GM21447 (cell line): ENCODE measurements at regions not wholly inside any gene's neighbourhood (a gene's known extent, or its start where the extent isn't known, plus 50 kb on each side); places are given as distances from the start of the nearest gene placed in this dataset.

Experiments used
- ATAC-seq: cut with Tn5 transposase; IDR thresholded peaks from one replicate; pipeline ENCODE4 v1.9.1; 2021; ENCODE audit not compliant: unreplicated experiment

- ATAC-seq: no peak
Observed at GRCh38 chr5:171578829-171579491, 159.5 kb downstream of the FGF18 start.

- ATAC-seq: no peak
Observed at GRCh38 chr5:171579976-171580411, 160.5 kb downstream of the FGF18 start.

- no peak for ATAC-seq
Observed at GRCh38 chr5:171580502-171581265, 161.2 kb downstream of the FGF18 start.

- ATAC-seq: no peak
Observed at GRCh38 chr5:171581781-171582180, 162.3 kb downstream of the FGF18 start.

- no peak for ATAC-seq
Observed at GRCh38 chr5:171582849-171583248, 163.4 kb downstream of the FGF18 start.

- ATAC-seq: no peak
Observed at GRCh38 chr5:171585981-171586380, 166.5 kb downstream of the FGF18 start.

- ATAC-seq: no peak
Observed at GRCh38 chr5:171586436-171586835, 167.0 kb downstream of the FGF18 start.

GRCh38 chr5:171588046-171588445 lies 168.6 kb downstream of the FGF18 start:
- no peak for ATAC-seq

GRCh38 chr5:171588790-171589189 lies 169.3 kb downstream of the FGF18 start:
- ATAC-seq: no peak

GRCh38 chr5:171589461-171589860 lies 170.0 kb downstream of the FGF18 start:
- no peak for ATAC-seq

- no peak for ATAC-seq
Observed at GRCh38 chr5:171592076-171592475, 172.6 kb downstream of the FGF18 start.

GRCh38 chr5:171592736-171593135 lies 173.3 kb downstream of the FGF18 start:
- no peak for ATAC-seq

GRCh38 chr5:171593401-171593800 lies 174.0 kb downstream of the FGF18 start:
- ATAC-seq: no peak

GRCh38 chr5:171593976-171594375 lies 174.5 kb downstream of the FGF18 start:
- ATAC-seq: no peak

- no peak for ATAC-seq
Observed at GRCh38 chr5:171595401-171595800, 176.0 kb downstream of the FGF18 start.

- no peak for ATAC-seq
Observed at GRCh38 chr5:171595801-171596231, 176.4 kb downstream of the FGF18 start.

GRCh38 chr5:171596391-171596878 lies 177.0 kb downstream of the FGF18 start:
- no peak for ATAC-seq

GRCh38 chr5:171597946-171598640 lies 178.6 kb downstream of the FGF18 start:
- no peak for ATAC-seq

GRCh38 chr5:171598641-171599152 lies 179.2 kb downstream of the FGF18 start:
- ATAC-seq: no peak

- no peak for ATAC-seq
Observed at GRCh38 chr5:171599411-171599810, 180.0 kb downstream of the FGF18 start.

GRCh38 chr5:171599957-171600612 lies 180.6 kb downstream of the FGF18 start:
- ATAC-seq: no peak
